Neural crest cell (in vitro differentiated cells): ENCODE measurements at regions not wholly inside any gene's neighbourhood (a gene's known extent, or its start where the extent isn't known, plus 50 kb on each side); places are given as distances from the start of the nearest gene placed in this dataset.

Source experiments
- DNase-seq: peaks from one replicate; pipeline ENCODE4 v3.0.0; 2021; ENCODE audit warnings: low read depth, mixed read lengths, low spot score
- H3K27ac Mint-ChIP-seq: one replicate; pipeline ENCODE4 v1.8.0; 2021; ENCODE audit warnings: mild to moderate bottlenecking, mixed read lengths; ENCODE audit not compliant: unreplicated experiment
- H3K27me3 Mint-ChIP-seq: 2 replicates; pipeline ENCODE4 v1.8.0; 2021; ENCODE audit warnings: low read depth, mild to moderate bottlenecking, mixed read lengths
- H3K36me3 Mint-ChIP-seq: 2 replicates; pipeline ENCODE4 v1.8.0; 2021; ENCODE audit warnings: low read depth, mild to moderate bottlenecking, mixed read lengths
- H3K4me1 Mint-ChIP-seq: 2 replicates; pipeline ENCODE4 v1.8.0; 2021; ENCODE audit warnings: mixed read lengths
- H3K4me3 Mint-ChIP-seq: one replicate; pipeline ENCODE4 v1.8.0; 2021; ENCODE audit warnings: mild to moderate bottlenecking, mixed read lengths
- H3K9me3 Mint-ChIP-seq: 2 replicates; pipeline ENCODE4 v1.8.0; 2021; ENCODE audit warnings: mixed read lengths
- CTCF ChIP-seq: fragments of 200-600 bp; sonication (generic); conservative IDR thresholded peaks from 2 replicates; pipeline ENCODE4 v1.5.0; 2021; ENCODE audit warnings: antibody characterized with exemption, mild to moderate bottlenecking

- H3K36me3 Mint-ChIP-seq: peaks cover 2% of the 10 kb centered on the region
- H3K4me1 Mint-ChIP-seq: no peaks in the 10 kb centered on the region
- peaks cover 10% of the 10 kb centered on the region for H3K9me3 Mint-ChIP-seq
- TF ChIP-seq CTCF: no peak
- no peak for DNase-seq
- no peaks in the 10 kb centered on the region for H3K27me3 Mint-ChIP-seq
- H3K27ac Mint-ChIP-seq: no peak overlapping the region
- H3K4me3 Mint-ChIP-seq: no peak overlapping the region
Measured at GRCh38 chr13:38213314-38213713, 136.3 kb upstream of the UFM1 start.

GRCh38 chr13:38210928-38211596 lies 138.6 kb upstream of the UFM1 start:
- H3K4me3 Mint-ChIP-seq: no peak overlapping the region
- DNase-seq: no peak
- no peak overlapping the region for H3K27ac Mint-ChIP-seq
- H3K27me3 Mint-ChIP-seq: no peaks in the 10 kb centered on the region
- peaks cover 10% of the 10 kb centered on the region for H3K9me3 Mint-ChIP-seq
- peaks cover 2% of the 10 kb centered on the region for H3K36me3 Mint-ChIP-seq
- TF ChIP-seq CTCF: no peak
- H3K4me1 Mint-ChIP-seq: no peaks in the 10 kb centered on the region

- no peak for DNase-seq
- no peak overlapping the region for H3K27ac Mint-ChIP-seq
- no peak for TF ChIP-seq CTCF
- no peaks in the 10 kb centered on the region for H3K36me3 Mint-ChIP-seq
- H3K4me1 Mint-ChIP-seq: no peaks in the 10 kb centered on the region
- no peaks in the 10 kb centered on the region for H3K9me3 Mint-ChIP-seq
- no peak overlapping the region for H3K4me3 Mint-ChIP-seq
- H3K27me3 Mint-ChIP-seq: no peaks in the 10 kb centered on the region
Measured at GRCh38 chr13:38204556-38204955, 145.1 kb upstream of the UFM1 start.

- no peaks in the 10 kb centered on the region for H3K9me3 Mint-ChIP-seq
- DNase-seq: no peak
- no peak for TF ChIP-seq CTCF
- no peak overlapping the region for H3K4me3 Mint-ChIP-seq
- no peaks in the 10 kb centered on the region for H3K36me3 Mint-ChIP-seq
- no peaks in the 10 kb centered on the region for H3K4me1 Mint-ChIP-seq
- no peak overlapping the region for H3K27ac Mint-ChIP-seq
- no peaks in the 10 kb centered on the region for H3K27me3 Mint-ChIP-seq
Measured at GRCh38 chr13:38202740-38203139, 146.9 kb upstream of the UFM1 start.

GRCh38 chr13:38191016-38191415 lies 158.6 kb upstream of the UFM1 start:
- TF ChIP-seq CTCF: no peak
- H3K4me3 Mint-ChIP-seq: no peak overlapping the region
- no peaks in the 10 kb centered on the region for H3K36me3 Mint-ChIP-seq
- H3K9me3 Mint-ChIP-seq: peaks cover 7% of the 10 kb centered on the region
- no peaks in the 10 kb centered on the region for H3K27me3 Mint-ChIP-seq
- DNase-seq: no peak
- H3K27ac Mint-ChIP-seq: no peak overlapping the region
- no peaks in the 10 kb centered on the region for H3K4me1 Mint-ChIP-seq
